ENCODE measurements at regions not wholly inside any gene's neighbourhood (a gene's known extent, or its start where the extent isn't known, plus 50 kb on each side); places are given as distances from the start of the nearest gene placed in this dataset.
"Not testable (repeated sequence)": the region's sequence is repeated elsewhere in the genome, so short reads cannot be mapped to it uniquely, and the experiment has no call there.

DNA sequence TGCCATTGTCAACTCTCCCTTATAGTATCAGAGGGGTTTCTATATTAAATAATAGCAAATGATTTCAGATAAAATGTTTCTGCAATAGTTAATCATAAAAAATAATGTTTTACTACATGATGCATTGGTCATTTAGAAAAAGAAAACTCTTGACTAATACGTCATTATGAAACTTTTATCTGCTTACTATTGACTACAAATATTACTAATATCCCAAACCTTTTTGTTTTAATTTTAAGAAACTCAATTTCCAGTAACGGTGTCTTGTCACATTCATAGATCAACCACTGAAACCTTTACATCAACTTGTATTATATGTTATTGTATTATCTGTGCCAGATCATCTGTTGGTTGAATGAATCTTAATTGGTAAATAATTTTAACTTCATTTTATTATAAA, 482.9 kb upstream of the SLC35B3 start:
- DNase-seq (ENCODE audit: extremely low read depth in 1 of 11, low read depth in 9 of 11, low spot score in 4 of 11): no peak

DNA sequence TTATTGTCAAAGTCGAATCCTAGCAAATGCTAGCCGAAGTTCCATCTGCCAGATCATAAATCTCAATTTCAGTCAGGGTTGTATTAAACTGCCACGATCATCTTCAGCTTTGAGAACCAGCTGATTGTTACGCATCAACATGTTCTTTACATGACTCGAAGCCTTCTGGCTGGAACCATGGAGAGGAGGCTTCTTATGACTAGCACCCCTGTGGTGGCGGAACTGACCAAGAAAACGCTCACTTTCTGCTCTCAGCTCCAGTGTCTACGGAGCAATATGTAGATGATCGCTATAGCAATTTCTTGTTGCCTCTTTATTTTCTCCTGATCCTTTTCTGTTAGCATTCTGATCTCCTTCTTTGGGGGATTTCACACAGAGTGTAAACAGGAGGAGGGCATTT, 479.4 kb upstream of the SLC35B3 start:
- DNase-seq (ENCODE audit: extremely low read depth in 1 of 11, low read depth in 9 of 11, low spot score in 4 of 11): no peak

DNA sequence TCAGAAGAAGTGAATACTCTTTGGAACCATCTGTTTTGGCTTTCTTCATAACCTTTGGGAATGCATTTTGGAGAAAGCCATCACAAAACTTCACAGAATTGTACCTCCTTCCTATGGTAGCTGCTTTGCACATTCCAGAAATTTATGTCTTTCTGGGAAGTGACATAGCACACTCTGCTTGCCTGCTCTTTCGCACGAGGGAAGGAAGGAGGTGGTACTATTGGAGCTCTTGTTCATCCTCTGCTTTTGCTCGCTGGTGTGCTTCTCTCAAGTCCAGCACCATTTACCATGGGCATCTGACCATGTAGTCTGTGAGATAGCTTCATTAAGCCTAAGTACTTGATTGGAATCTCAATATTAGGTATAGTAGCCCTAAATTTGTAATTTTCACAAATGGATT, 473.3 kb upstream of the SLC35B3 start:
- DNase-seq (ENCODE audit: extremely low read depth in 1 of 11, low read depth in 9 of 11, low spot score in 4 of 11): no peak

DNA sequence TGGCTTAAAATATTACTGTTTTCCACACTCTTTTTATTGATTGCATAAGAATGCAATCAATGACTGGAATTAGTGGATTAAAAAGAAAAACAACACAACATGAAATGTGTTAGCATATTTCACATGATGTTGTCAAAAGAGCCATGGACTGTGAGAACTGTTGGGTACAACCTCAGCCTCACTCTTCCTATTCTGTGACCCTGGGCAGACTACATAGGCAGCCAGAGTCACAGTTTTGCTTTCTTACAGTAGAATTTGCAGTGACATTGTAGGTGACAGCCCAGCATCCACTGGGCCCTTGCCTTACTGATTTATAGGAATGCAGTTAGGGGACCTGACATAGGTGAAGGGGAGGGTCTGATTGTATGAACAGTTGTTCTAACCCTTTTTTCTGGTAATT, 471.4 kb upstream of the SLC35B3 start:
- no peak for DNase-seq (ENCODE audit: extremely low read depth in 1 of 11, low read depth in 9 of 11, low spot score in 4 of 11)

DNA sequence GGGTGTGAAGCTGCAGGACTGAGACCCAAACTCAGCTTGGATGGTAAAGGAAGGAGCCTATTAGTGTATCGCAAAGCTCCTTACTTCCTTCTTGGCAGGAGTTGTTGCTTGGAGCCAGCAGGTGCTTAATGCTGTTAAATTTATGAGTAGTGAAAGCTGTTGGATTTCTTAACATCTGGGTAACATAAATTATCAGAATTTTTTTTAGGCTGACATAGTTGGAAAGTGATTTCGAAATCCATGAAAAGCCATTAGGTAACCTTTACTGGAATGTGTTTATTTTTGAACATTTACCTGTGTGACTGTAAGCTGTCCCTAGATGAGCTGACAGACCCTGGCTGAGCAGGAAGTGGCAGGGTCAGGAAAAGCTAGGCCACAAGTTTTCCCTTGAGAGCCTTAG, 470.4 kb upstream of the SLC35B3 start:
- DNase-seq (ENCODE audit: extremely low read depth in 1 of 11, low read depth in 9 of 11, low spot score in 4 of 11): peak in 2 of 11 donors; percentile 2 to 7

DNA sequence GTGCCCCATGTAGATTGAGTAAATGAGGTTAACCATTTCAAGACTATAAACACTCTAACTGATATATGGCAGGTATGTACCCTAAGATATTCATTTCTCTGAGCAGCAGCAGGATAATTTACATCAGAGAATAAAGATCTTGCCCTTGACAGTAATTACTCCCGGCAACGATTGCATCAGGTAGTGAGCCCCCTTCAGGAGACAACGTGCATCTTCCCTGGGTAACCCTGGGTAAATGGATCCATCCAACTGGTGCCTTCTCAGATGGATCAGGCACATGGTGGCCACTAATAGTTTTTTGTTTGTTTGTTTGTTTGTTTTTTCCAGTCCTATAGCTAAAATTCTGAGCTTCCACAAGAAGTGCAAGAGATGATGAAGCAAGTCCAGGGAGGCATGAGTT, 469.4 kb upstream of the SLC35B3 start:
- no peak for DNase-seq (ENCODE audit: extremely low read depth in 1 of 11, low read depth in 9 of 11, low spot score in 4 of 11)

DNA sequence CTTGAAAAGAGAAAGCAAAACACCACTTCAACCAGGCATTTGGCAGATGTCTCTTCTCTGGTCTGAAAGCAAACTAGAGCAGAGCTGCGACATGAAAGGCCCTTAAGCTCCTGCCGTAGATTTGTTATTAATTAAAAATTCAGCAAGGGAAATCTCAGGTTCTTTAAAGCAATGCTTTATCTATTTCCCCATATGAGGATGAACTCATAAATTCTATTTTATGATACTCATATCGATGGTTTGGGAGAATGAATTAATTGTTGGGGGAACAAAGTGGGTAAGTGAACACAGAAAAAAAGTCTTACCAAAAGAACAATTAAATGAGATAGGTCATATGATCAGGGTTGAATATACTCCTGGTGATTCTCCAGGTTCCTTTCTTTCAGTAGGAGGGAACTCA, 464.7 kb upstream of the SLC35B3 start:
- DNase-seq (ENCODE audit: extremely low read depth in 1 of 11, low read depth in 9 of 11, low spot score in 4 of 11): no peak

DNA sequence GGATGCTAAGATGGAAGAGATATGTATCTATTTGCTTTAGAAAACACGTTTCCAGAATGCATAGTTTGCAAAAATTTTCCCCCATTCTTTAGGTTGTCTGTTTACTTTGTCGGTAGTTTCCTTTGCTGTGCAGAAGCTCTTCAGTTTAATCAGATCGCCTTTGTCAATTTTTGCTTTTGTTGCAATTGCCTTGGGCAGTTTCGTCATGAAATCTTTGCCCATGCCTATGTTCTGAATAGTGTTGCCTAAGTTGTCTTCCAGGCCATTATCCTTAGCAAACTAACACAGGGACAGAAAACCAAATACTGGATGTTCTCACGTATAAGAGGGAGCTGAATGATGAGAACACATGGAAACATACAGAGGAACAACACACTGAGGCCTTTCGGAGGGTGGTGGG, 454.2 kb upstream of the SLC35B3 start:
- DNase-seq (ENCODE audit: extremely low read depth in 1 of 11, low read depth in 9 of 11, low spot score in 4 of 11): no peak

DNA sequence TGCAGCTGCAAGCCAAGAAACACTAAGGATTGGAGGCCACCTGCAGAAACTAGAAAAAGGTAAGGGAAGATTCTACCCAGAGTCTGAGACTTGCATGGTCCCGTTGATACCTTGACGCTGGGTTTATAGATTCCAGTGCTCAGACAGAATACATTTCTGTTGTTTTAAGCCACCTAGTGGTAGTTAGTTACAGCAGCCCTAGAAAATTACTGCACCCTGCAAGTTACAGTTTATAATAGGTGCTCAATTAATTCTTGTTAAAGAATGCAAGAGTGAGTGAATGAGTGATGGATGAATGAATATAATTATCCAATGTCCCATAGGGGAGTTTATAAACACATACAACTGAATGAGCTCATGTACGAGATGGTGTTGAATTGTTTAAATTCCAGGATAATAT, 453.1 kb upstream of the SLC35B3 start:
- no peak for DNase-seq (ENCODE audit: extremely low read depth in 1 of 11, low read depth in 9 of 11, low spot score in 4 of 11)

DNA sequence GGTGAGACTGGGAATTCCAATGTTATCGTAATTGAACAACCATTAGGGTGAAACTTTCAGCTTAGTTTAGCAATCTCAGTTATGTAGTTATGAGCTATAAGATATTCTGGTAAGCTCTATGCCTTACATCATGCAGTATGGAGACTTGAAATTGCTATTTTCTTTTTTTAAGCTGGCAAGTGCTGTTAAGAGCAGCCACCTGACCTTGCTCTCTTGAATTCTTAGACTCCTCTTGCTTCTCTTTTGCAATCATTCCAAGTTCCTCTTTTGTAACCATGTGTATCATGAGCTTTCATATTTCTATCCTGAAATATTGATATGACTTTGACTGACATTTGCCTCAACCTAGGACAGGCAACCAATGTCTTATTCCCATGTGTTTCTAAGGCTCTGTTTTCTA, 446.3 kb upstream of the SLC35B3 start:
- DNase-seq (ENCODE audit: extremely low read depth in 1 of 11, low read depth in 9 of 11, low spot score in 4 of 11): no peak

DNA sequence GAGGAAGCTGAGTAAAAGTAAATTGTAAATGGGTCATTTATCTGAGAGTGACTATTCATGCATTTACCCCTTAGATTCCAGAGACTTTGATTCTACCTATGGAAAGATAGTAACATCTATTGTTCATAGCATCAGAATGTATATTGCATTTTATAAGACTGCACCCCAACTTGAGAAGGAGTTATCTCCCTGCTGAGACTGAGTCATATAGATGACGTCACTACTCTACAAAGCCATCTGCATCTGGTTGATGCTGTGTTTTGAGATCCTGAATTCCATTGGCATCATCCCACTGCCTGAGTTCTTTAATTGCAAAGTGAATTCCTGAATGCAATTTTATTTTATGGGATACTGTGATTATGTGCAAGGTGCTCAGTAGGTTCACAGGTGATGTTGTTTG, 444.0 kb upstream of the SLC35B3 start:
- DNase-seq (ENCODE audit: extremely low read depth in 1 of 11, low read depth in 9 of 11, low spot score in 4 of 11): no peak

DNA sequence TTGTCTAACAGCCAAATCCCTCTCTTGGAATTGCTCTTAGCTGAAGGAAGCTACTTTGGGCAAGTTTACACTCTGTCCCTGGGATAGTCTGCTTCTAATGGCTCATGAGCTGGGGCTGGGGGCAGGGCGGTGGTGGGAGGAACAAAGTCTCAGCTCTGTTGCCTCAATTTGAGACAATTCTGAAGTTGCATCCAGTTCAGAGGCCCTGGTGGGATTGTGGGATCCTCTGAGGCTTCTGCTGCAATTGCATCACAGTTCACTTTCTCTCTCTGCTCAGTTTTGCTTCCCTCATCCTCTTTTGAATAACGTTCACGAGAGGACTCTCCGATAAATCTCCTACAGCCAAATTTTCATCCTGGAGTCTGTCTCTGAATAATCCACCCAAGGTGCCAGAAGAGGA, 440.6 kb upstream of the SLC35B3 start:
- DNase-seq (ENCODE audit: extremely low read depth in 1 of 11, low read depth in 9 of 11, low spot score in 4 of 11): no peak

DNA sequence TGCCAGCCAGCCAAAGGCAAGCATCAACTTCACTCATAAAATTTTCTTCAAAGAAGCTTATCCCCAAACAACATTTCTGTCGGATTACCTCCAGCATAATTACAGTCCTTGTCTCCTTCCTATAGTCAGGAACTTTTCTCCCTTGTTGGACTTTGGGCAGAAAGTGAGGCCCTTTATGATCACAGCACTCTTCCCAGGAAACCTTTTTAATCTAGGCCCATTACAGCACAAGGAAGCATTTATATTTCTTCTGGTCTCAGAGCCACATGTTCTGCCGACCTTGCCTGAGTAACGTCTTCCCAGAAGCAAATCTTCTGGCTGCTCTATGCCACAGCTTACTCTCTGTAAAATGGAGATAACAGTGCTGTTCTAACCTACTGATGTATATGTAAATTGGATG, 437.2 kb upstream of the SLC35B3 start:
- DNase-seq (ENCODE audit: extremely low read depth in 1 of 11, low read depth in 9 of 11, low spot score in 4 of 11): no peak

DNA sequence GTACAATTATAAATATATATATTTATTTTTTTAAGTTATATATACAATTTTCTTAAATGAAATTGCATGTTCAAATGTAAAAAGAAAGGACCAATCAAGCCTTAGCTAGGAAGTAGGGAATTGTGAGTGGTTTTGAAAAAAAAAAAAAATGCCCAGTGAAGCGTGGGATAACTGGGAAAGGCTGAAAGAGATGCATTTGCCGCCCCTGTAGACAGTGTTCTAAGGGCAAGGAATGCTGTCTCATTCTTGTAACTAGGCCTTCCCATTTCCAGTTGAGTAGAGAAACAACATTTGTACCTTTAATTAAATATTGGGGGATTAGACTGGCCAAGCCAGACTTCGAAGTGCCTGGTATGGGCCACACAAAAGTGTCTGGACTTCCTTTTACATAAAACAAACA, 430.1 kb upstream of the SLC35B3 start:
- DNase-seq (ENCODE audit: extremely low read depth in 1 of 11, low read depth in 9 of 11, low spot score in 4 of 11): no peak

DNA sequence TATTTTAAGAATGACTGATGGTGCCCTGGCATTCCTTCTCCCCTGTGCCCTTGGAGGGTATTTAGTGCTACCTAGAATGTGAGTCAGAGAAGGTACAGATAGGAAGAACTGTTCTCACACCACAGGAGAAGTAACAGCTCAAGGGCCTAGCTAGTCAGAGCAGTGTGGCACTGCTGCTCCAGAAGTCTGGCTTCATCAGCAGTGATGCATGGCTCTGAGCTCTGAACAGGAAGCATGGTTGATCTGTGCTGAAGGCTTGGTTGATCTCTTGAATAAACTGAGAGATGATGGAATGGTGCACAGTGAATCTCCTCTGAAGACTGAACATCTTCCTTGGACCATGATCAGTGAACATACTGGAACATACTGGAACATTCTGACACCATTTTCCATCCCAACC, 425.3 kb upstream of the SLC35B3 start:
- DNase-seq (ENCODE audit: extremely low read depth in 1 of 11, low read depth in 9 of 11, low spot score in 4 of 11): no peak

DNA sequence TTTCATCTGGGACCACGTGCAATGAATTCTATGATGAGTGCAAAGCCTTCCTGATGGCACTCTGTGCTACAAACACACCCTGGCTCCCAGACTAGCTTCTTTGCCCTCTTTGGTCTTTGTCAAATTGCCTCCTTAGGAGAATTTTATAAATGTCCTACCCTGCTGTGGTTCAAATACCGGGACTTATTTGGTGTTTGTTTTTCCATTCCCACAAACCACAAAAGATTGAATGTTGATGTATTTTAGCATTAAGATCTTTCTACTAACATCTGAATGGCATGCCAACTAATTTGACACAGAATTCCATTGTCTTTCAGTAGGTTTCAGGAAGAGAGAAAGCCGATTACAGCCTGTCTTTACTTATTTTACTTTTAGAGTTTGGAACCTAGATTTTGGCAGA, 424.2 kb upstream of the SLC35B3 start:
- DNase-seq (ENCODE audit: extremely low read depth in 1 of 11, low read depth in 9 of 11, low spot score in 4 of 11): no peak

DNA sequence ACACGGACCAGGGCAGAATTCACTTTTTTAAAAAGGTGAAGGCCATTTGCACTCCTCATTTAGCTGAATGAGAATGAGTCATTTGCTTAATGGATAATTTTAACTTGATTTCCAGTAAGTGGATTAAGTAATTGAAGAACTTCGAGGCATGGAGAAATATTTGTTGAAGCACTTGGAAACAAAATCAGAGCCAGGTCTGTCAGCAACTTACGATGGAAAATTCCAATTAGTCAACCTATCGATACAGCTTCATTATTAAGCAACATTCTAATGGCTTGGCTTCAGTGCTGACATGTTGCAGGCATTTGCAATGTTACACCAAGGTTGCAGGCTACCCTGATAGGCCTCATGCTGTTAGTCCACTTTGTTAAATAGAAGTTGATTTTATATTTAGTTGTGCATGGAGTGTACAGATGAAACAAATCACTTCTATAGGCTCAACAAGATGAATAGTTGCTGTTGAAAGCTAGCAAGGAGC, 423.5 kb upstream of the SLC35B3 start:
- peak in 5 of 11 donors; percentile 13 to 32 (median 27) for DNase-seq (ENCODE audit: extremely low read depth in 1 of 11, low read depth in 9 of 11, low spot score in 4 of 11)

DNA sequence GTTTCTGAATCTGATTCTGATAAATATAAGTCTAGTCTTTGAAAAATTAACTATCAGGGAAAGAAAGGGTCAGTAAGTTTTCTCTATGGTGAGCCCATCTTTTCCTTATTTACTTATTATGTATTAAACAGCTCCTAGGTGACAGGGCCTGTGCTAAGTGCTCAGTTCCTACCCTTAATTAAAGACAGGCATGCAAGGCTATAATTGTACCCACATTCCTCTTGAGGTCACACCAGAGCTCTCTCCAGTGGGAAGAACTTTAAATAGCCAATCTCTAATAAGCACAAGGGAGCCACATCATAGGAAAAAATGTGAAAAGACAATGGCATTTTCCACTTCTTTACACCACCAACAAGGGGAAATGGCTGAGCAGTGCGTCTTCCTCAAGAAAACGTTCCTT, 421.8 kb upstream of the SLC35B3 start:
- no peak for DNase-seq (ENCODE audit: extremely low read depth in 1 of 11, low read depth in 9 of 11, low spot score in 4 of 11)

DNA sequence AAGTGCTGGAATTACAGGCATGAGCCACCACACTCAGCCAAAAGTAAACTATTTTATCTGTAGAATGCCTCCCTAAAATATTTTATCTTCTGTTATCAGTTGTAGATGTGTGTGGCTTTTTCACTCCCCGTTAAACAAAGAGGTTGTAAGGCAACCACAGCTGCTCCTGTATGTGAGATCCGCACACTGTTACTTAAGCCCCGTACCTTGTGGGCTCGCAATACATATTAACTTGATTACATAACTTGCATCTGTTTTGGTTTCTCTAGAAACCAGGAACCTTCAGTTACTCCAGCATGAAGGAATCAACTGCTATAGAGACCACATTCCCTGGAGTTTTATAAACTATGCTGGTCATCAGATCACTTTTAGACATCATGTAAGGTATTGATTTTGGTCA, 420.1 kb upstream of the SLC35B3 start:
- DNase-seq (ENCODE audit: extremely low read depth in 1 of 11, low read depth in 9 of 11, low spot score in 4 of 11): no peak

DNA sequence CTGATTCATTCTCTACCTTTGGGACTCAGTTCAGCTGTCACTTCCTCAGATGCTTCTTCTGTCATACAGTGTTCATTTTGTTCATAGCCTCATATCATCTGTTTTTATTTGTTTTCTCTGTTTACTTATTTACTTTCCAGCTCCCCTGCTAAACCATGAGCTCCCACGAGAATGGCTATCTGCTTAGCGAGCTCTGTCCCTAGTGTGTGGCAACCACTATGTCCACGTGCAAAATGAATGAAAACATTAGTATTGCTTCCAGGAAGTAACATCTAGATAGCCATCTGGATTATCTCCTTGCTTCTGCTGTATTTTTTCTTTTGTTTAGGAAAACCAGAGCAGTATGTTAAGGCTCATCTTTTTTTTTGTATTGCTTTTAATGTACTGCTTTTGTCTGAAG, 417.0 kb upstream of the SLC35B3 start:
- no peak for DNase-seq (ENCODE audit: extremely low read depth in 1 of 11, low read depth in 9 of 11, low spot score in 4 of 11)

DNA sequence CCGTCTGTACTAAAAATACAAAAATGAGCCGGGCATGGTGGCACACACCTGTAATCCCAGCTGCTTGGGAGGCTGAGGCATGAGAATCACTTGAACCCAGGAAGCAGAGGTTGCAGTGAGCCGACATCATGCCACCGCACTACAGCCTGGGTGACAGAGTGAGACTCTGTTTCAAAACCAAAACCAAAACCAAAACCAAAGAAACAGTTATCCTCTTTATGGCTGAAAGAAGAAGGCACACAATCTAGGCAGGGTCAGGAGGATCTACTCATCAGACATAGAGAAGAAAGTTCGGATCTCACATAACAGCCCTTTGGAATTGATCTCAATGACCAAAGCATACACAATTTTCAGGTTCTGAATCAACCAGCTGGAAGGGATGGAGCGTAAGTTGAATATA, 411.3 kb upstream of the SLC35B3 start:
- not testable (repeated sequence) for DNase-seq (ENCODE audit: extremely low read depth in 1 of 11, low read depth in 9 of 11, low spot score in 4 of 11)

DNA sequence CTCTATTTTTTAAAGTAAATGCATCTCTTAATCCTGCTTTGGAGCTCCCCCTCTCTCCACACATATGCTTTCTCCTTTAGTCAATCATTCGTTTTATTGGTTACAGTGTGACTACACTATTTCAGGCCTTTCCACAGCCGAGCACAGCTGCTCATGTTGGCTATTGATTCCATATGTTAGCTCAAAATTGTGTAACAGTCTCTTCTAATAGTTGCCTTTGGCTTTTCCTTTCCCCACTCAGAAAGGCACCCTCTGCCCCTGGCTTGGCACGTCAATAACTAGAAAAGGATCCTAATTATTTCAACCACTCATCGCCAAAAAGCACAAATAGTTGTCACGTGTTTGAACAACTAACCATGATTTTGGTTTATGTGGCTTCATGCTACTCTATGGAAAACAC, 410.3 kb upstream of the SLC35B3 start:
- DNase-seq (ENCODE audit: extremely low read depth in 1 of 11, low read depth in 9 of 11, low spot score in 4 of 11): peak in 2 of 11 donors; percentile 20 to 32

Measured in renal cortex interstitium (tissue), 11 donors.